ENCODE measurements at regions not wholly inside any gene's neighbourhood (a gene's known extent, or its start where the extent isn't known, plus 50 kb on each side); places are given as distances from the start of the nearest gene placed in this dataset.

DNA sequence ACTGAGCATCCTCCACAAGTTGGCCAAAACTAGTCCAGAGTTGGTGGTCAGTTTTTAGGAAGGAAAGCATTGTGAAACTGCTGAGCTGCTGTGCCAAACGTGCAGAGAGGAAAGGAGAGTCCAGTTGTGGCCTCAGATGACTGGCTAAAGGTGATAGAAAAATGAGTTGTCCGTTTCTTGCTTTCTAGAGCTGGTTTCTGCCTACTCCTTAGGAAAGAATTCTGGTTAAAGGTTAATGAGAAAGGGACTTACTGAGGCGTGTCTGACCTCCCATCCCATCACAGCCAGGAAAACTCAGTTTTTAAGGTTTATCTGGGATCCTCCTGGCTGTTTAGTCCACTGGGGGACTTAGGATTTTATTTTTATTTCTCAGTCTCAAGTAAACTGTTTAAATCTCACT lies 1186.3 kb downstream of the UQCRFS1 start:
- no peak for DNase-seq

DNA sequence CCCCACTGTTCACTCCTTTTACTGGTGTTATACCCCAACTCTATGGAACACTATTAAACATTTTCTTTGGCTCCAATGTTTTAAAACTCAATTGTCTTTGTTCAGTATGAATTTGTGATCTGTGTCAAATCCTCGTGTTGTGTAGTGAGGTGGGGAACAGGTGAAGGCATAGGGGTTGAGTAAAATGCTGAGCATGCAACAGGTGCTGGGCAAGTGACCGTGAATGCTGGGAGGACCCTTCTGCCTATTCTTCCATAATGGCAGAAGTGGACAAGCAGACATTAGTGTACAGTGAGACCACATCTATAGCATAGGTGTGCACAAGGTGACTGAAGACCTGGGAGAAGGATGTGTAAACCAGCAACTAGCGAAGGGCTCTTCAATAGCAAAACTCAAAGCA lies 1188.0 kb downstream of the UQCRFS1 start:
- no peak for DNase-seq

DNA sequence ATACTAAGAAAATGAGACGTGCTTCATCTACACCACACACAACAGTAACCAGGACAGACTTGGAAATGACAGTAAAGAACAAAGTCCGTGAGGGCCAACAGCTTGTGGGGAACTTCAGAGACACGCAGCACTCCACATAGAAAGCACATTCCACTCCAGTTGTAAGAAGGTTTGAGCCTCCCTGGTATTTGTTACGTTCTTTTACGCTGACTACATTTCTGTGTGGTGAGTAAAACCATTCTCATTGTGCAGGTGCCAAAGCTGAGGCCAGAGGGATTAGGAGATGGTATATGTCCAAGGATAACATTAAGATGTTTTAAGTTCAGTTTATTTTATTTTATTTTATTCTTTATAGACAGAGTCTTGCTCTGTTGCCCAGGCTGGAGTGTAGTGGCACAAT lies 1189.9 kb downstream of the UQCRFS1 start:
- DNase-seq, result no peak

DNA sequence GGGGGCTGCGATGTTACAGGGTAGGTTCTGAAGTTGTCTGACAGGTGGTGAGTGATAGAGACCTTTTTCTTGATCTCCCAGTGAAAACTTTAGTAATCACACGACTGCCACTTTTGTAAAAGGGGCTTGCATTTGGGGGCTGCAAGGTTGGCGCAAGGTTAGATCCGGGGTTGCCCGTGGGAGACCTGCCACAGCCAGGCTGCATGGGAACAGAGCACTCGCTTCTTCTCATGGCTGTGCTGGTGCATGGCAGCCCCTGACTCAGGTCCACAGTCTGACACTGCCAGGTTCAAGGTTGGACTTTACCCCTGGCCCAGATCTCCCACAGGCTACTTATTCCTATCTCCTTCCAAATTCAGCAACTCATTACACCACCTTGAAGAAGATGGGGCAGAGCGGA lies 1190.4 kb downstream of the UQCRFS1 start:
- DNase-seq, result no peak

DNA sequence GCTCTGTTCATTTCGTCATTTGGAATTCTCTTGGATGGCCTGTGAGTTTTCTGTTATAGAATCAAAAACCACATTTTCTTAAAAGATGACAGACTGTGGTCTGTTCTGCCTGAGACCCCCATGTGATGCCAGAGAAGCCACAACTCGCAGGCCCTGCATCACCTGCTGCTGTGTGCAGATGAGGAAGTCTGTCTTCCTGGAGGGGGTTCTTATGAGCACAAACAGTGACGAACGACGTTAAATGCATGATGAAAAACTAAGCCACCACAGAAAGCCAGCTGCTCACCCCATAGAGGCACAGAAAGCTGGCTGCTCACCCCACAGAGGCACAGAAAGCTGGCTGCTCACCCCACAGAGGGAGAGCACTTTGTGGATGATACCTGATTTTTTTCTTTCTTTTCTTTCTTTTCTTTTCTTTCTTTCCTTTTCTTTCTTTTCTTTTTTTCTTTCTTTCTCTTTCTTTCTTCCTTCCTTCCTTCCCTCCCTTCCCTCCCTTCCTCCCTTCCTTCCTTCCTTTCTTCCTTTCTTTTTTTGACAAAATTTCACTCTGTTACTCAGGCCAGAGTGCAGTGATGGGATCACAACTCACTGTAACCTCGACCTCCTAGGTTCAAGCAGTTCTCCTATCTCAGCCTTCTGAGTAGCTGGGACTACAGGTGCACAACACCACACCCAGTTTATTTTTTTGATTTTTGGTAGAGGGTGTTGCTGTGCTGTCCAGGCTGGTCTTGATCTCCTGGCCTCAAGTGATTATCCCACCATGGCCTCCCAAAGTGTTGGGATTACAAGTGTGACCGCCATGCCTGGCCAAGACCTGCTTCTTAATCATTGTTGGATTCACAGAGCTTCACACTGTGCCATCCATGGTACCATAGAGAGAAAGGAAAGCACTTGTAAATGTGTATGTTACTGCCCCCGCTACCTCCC lies 1191.4 kb downstream of the UQCRFS1 start:
- no peak for DNase-seq

DNA sequence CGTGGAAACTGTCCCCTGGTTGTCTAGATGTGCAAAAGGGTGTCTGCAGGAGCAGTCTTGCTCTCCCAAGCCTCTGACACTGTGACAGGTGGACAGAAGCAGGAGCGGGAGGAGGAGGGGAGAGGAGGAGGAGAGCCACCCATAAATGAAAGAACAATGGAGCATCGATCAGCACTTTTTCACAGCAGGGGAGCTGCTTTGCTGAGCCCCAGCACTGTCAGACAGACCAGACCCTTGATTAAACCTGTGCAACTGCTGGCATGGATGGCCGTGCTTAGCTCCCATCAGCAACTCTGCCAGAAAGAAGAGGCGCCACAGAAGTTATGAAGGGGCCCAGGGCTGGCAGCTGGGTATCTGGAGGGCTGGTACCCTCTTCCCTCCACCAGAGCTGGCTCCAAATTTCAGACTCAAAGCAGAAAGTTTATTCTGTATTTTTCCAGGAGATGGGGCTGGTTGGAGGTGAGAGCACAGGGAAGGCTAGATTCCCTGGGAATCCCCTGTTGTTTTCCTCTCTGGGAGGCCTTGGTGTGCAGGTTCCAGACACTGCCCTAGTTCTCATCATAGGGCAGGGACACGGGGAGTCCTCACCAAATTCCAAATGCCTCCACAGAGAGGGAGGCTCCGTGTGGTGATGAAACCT lies 1192.2 kb downstream of the UQCRFS1 start:
- DNase-seq, result no peak

DNA sequence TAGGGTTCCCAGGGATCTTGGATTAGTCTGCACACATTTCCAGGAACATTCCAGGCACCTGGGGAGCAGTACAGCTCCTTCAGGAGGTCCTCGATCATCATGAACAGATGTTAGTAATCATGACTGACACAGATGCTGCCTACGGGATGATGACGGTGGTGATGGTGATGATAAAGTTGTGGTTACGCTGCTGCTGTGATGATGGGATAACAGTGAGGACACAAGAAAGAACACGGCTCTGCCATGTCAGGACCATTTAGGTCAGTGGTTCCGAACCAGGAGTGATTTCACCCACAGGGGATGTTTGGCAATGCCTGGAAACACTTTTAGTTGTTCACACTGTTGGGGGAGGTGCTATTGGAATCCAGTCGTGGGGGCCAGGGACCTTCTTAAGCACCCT lies 1193.0 kb downstream of the UQCRFS1 start:
- DNase-seq, result no peak

DNA sequence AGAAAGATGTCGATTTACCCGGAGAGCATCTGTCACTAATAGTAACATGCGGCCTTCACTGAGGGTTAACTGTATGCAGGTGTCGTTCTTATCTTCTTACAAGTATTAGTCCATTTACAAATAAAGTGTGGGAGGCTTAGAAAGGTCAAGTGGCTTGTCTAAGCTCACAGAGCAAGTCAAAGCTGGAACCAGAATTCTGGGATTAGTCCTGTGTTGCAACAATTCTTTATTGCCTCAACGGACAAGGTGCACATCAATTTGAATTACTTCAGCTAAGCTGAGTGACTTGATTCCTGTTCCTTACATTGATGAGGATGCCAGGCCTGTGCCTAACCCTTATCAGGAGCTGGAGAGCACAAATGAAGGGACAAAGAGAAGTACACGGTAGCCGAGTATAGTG lies 1193.6 kb downstream of the UQCRFS1 start:
- DNase-seq, result no peak

DNA sequence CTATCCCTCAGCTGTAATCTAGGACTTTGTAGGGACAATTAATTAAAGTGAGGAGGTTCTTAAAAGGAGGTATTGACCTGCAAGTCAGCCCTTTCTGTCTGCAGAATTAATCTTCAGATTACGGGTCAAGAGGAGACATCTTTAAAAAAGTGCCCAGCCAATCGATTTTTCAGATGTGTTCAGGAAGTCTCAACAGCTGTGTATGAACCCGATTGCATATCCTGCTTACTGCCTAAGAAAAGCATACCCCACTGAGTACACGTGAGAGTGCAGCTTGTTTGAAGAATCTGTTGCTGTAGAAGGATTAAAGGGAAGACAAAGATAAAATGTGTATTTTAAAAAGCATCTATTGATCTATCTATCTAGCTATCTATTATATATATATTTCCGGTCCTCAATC lies 1194.5 kb downstream of the UQCRFS1 start:
- no peak for DNase-seq

DNA sequence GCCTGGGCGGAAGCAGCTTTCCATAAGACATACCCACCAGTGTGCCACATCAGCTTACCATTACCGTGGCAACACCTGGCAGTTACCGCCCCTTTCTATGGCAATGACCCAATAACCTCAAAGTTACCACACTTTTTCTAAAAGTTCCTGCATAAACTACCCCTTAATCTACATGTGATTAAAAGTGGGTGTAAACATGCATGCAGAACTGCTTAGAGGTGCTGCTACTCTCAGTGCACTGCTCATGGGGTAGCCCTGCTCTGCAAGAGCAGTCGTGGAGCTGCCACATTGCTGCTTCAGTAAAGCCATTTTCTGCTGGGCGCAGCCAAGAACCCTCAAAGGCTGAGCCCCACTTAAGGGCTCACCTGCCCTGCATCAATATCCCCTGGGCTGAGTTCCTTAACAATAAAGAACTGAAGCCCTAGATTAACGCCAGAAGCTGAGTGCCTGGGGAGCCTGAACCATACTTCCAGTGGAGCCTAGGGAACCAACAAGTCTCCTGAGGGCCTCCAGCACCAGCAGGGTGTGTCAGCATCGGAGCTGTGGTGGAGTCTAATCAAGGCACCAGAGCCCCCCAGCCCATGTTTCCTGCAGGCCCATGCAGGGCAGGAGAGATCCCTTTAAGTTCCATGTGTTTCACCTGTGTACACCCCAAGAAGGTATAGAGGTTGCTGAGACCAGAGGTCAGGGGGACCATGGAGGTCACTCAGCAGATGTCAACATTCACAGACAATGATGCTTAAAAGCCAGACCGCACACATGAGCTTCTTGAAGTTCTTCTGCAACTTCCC lies 1198.1 kb downstream of the UQCRFS1 start:
- DNase-seq, result no peak

DNA sequence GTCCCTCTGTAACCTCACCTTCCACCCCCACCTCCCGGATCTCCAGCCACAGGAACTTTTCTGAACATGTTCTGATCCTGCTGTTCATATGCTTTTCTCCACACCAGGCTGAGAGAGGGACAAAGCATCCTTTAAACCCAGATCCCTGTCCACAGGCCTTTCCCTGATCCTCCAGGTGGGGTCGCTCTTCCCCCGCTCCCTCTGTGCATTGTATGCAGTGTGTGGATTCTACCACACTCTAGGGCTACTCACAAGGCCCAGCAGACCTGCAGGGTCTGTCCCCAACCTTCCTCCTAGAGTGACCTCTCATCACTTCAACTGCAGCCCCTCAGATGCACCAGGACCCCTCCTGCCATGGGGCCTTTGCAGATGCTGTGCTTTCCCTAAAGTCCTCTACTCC lies 1200.6 kb downstream of the UQCRFS1 start:
- DNase-seq, result no peak

DNA sequence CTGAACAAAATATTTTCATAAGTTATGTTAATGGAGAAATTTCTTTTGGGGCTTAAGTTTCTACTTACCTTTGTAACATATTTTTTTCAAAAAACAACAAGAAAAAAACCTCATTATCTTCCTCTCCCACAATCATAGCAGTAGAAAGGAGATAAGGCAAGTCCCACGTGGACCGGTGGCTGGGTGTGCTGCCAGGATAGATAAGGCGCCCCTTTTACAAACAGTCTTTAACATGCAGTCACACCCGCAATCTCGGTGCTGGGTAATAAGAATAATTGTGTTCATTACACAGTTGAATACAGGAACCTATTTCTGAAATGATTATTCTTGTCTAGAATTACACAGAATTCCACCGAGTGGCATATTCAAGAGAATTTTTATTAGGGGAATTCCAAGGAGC lies 1202.3 kb downstream of the UQCRFS1 start:
- no peak for DNase-seq

DNA sequence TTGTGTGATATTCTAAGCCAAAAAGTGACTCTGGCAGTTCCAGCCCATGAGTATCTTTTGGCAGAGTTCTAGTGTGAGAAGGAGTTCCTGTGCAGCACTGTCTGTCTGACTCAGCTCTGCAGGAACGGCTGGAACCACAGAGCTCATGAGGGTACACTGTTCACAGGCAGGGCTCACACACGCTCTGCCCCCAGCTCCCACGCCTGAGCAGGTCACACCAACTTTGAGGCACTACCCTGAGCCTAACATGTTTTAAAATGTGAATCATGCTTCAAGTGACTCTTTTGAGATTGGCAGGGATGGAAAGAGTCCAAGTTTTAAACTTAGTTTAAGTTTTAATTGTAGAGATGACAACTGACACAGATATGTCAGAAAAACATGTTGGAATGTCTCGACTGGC lies 1203.3 kb downstream of the UQCRFS1 start:
- DNase-seq, result no peak

DNA sequence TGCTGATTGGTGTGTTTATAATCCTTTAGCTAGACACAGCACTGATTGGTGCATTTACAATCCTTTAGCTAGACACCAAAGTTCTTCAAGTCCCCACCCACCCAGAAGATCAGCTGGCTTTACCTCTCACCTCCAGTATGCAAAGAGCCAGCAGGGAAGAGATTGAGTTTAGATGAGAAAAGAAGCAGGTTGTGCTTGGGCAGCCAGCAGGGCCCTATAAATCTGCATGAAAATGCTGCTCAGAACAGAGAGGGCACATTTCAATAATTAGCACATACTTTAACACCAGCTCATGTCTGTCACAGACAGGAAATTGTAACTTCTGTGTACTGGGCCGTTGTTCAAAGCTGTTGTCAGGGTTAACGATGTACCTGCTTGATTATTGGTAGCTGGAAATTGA lies 1204.3 kb downstream of the UQCRFS1 start:
- no peak for DNase-seq

DNA sequence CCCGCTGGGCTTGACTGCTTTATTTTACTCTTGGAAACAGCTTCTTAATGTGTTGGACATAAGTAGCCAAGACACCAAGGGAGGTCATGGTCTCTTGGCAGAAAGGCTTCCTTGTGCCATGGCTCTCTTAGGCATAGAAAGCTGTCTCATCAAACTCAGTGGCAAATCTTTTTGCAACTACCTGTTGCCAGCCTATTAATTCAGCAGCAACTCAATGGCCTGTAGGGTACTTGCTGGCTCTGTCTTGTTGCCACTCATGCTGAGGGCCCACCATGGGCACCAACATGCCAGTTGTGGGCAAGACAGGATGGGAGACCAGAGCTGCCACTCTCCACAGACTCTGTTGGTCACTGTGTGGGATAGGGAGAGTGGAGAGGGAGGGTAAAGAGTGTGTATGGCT lies 1209.4 kb downstream of the UQCRFS1 start:
- DNase-seq, result no peak

DNA sequence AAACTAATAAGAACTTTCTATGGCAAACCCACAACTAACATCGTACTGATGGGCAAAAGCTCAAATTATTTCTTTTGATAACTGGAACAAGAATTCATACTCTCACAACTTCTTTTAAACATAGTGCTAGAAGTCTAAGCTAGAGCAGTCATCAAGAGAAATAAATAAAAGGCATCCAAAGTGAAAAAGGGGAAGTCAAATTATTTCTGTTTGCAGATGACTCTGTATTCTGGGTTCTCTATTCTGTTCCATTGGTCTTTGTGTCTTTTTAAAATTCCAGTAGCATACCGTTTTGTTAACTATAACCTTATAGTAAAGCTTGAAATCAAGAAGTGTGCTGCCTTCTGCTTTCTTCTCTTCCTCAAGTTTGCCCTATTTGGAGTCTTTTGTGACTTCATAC lies 1215.9 kb downstream of the UQCRFS1 start:
- no peak for DNase-seq

DNA sequence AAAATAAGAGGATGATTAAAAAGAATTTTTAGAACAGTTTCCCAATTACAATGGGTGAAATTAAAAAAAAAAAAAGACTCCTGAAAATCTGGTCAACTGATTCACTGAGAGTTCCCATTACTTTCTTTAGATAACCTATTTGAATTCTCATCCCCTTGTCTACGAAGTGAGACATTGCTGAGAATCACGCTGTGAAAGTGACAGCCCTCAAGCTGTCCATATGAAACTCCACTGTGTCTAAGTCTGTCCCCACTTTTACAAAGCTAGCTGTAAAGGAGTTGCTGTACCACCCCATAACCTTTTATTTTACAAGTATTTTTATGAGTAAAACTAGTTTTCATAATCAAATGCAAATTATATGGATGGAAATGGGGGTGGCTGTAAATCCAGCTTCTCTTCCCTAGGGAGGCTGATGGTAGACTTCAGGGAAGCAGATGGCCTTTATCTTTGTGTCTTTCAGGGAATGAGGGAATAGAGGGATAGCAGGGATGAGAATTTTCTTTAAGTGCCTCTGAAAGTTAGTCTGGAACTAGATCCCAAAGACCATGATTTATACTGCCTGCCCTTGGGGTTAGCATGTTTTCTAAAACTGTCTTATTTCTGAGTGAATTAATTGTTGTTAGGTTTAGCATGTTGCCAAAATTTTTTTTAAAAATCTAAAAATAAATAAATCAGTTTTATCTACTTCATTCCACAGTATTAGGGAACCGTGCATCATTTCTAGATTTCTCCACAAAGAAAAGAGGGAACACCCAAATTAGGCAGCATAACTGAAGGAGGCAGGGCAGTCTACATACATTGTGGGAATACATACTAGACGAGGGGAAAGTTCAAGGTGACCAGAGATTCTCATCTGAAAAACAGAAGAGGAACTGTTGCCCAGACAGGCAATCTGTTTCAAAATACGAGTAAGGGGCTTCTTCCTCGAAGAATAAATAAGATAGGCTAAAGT lies 1219.1 kb downstream of the UQCRFS1 start:
- no peak for DNase-seq

DNA sequence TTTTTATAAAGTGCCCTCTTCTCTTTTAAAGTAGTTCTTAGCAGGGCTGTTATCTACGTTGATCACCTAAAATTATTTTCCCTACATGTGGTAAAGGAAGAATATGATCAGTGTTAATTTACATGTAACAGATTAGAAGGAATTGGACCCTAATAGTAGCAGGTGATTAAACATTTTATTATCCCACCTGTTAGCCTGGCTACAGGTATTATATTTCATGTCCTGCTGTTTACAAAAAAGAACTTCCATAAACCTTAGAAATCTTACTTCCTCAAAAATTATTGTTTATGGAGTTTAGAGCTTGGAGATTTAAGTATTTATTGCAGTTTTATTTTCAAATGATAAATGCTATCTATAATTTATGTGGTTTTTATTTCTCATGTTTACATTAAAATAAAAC lies 1226.7 kb downstream of the UQCRFS1 start:
- no peak for DNase-seq

DNA sequence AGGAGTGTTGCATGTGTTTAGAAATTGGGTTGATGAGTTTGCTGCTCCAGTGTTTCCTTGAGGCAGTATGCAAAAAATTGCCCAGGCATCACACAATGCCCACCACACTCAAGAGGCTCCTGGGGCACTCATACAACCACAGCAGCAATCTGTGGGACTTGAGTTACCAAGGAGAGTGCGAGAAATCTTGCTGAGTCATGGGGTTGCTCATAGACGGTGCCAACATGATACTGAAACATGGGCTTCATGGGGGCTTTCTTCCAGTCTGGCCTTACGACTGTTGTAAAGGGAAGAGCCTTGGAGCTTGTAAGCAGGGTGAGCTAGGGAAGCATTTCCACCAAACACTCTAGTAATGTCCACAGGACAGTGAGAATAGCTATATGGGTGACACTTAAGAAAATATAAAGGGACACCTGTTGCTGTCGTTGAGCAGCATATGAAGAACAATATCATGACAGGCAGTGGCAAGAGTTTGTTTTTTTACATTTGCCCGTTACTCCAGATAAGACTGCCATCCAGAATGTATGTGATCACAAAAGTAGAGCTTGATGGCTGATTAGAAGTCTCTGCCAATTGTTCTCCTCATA lies 1237.4 kb downstream of the UQCRFS1 start:
- no peak for DNase-seq

DNA sequence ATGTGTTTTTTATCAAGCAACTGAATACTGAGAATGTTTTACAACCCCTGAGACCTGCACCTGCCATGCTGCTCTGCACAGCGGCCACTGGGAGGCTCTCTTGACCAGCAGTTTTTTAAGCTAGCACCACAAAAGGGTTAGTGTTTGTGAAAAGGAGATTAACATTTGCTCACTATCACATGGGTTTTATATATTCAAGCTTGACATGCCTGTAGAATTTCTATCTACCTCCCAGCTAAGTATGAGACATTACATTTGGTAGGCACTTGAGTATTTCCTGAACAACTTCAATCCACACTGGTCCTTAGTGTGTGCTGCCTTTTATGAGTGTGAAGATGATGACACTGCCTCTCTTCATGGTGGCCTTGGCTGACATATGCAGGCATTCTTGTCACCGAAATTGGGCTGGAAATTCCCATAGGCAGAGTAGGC lies 1238.9 kb downstream of the UQCRFS1 start:
- no peak for DNase-seq

DNA sequence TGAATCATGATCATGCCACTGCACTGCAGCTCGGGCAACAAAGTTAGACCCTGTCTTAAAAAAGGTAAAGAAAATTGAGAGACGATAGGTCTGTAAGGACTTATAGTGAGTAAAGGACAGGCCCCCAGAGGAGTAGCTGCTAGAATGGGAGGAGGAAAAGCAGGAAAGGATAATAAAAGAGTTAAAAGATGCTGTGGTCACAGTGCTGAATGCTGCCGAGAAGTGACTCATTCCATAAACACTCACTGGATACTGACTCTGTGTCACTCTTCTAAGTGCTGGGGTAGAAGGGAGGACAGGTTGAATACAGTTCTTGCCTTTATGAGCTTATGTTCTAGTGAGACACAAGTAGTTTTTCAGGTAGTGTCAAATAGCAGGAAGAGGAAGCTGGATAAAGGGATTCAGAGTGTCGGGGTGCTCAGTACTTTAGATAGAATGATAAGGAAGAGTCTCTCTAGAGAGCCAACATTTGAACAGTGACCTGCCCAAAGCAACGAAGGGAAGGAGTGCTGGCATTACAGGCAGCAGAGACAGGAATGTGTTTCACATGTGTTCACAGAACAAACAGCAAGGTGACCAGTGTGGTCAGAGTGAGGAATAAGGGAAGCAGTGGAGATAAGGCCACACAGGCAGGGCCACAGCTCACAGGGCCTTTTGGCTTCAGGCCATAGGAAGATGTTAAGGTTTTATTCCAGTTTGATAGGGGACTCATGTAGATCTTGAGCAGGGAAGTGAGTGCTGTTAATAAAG lies 1240.5 kb downstream of the UQCRFS1 start:
- no peak for DNase-seq
